Hepatocyte (in vitro differentiated cells): ENCODE measurements at regions not wholly inside any gene's neighbourhood (a gene's known extent, or its start where the extent isn't known, plus 50 kb on each side); places are given as distances from the start of the nearest gene placed in this dataset.

Source experiments
- DNase-seq: peaks from one replicate; pipeline ENCODE4 v3.0.0-alpha.2; 2016; ENCODE audit warnings: low spot score
- H2AFZ ChIP-seq: fragments of 200-600 bp; sonication (generic); 2 replicates; pipeline ENCODE4 v1.6.0; 2016; ENCODE audit warnings: antibody characterized with exemption, mild to moderate bottlenecking
- H3K27ac ChIP-seq: fragments of 200-600 bp; sonication (generic); 2 replicates; pipeline ENCODE4 v1.5.1; 2016; ENCODE audit warnings: mild to moderate bottlenecking
- H3K27me3 ChIP-seq: fragments of 200-600 bp; sonication (generic); 2 replicates; pipeline ENCODE4 v1.6.1; 2016
- H3K36me3 ChIP-seq: fragments of 200-600 bp; sonication (generic); replicated peaks from 2 replicates; pipeline ENCODE4 v1.5.1; 2016; ENCODE audit warnings: low read depth; ENCODE audit not compliant: insufficient read depth
- H3K4me1 ChIP-seq: fragments of 200-600 bp; sonication (generic); 2 replicates; pipeline ENCODE4 v1.5.1; 2016; ENCODE audit warnings: mild to moderate bottlenecking, moderate library complexity; ENCODE audit not compliant: insufficient read depth
- H3K4me2 ChIP-seq: fragments of 200-600 bp; sonication (generic); 2 replicates; pipeline ENCODE4 v1.6.0; 2016
- H3K4me3 ChIP-seq: fragments of 200-600 bp; sonication (generic); 2 replicates; pipeline ENCODE4 v1.5.1; 2016; ENCODE audit warnings: mild to moderate bottlenecking
- H3K79me2 ChIP-seq: fragments of 200-600 bp; sonication (generic); 2 replicates; pipeline ENCODE4 v1.6.0; 2017; ENCODE audit warnings: mild to moderate bottlenecking
- H3K9me2 ChIP-seq: fragments of 200-600 bp; sonication (generic); replicated peaks from 2 replicates; pipeline ENCODE4 v1.6.0; 2017; ENCODE audit warnings: mild to moderate bottlenecking; ENCODE audit not compliant: insufficient read depth
- H3K9me3 ChIP-seq: fragments of 200-600 bp; sonication (generic); 2 replicates; pipeline ENCODE4 v1.5.1; 2016; ENCODE audit warnings: low read depth, mild to moderate bottlenecking
- H4K20me1 ChIP-seq: fragments of 200-600 bp; sonication (generic); 2 replicates; pipeline ENCODE4 v1.6.0; 2016; ENCODE audit warnings: mild to moderate bottlenecking; ENCODE audit not compliant: insufficient read depth, poor library complexity, severe bottlenecking
- EZH2 ChIP-seq: fragments of 200-600 bp; sonication (generic); IDR thresholded peaks from 2 replicates; pipeline ENCODE4 v1.6.1; 2016; ENCODE audit warnings: antibody characterized with exemption, mild to moderate bottlenecking, borderline replicate concordance
- EZH2phosphoT487 ChIP-seq: fragments of 200-600 bp; sonication (generic); IDR thresholded peaks from one replicate; pipeline ENCODE4 v1.6.1; 2018; ENCODE audit warnings: antibody characterized with exemption, mild to moderate bottlenecking, low read depth, moderate library complexity; ENCODE audit not compliant: unreplicated experiment, severe bottlenecking
- WGBS: methylation state at CpG from one replicate; pipeline ENCODE4 v1.1.6; 2016; ENCODE audit warnings: low lambda C conversion rate; ENCODE audit errors: missing lambda C conversion rate; 5-methylcytosine and 5-hydroxymethylcytosine counted together
- TF ChIP-seq, protein P1 (sequence below): fragments of 200-600 bp; sonication (generic); IDR thresholded peaks from 2 replicates; pipeline ENCODE4 v1.5.1; 2016; ENCODE audit warnings: antibody characterized with exemption, mild to moderate bottlenecking; ENCODE audit not compliant: poor library complexity

GRCh38 chr4:153067376-153067775, 131.3 kb downstream of the FHDC1 start:
- no peak overlapping the region for H3K4me2 ChIP-seq
- DNase-seq: peak; percentile 85

GRCh38 chr4:153068751-153069150, 132.6 kb downstream of the FHDC1 start:
- no peak overlapping the region for H3K4me3 ChIP-seq
- H3K9me2 ChIP-seq: no peaks in the 10 kb centered on the region
- no peak overlapping the region for H3K4me2 ChIP-seq
- no peaks in the 10 kb centered on the region for H3K27me3 ChIP-seq
- DNase-seq: no peak
- H3K4me1 ChIP-seq: peaks cover 20% of the 10 kb centered on the region
- no peak overlapping the region for H2AFZ ChIP-seq
- 89% methylated on average over 7 of the region's 7 CpGs for WGBS
- no peaks in the 10 kb centered on the region for H3K36me3 ChIP-seq
- H3K79me2 ChIP-seq: no peaks in the 10 kb centered on the region
- H3K9me3 ChIP-seq: no peaks in the 10 kb centered on the region
- H4K20me1 ChIP-seq: no peaks in the 10 kb centered on the region
- H3K27ac ChIP-seq: no peak overlapping the region
- TF ChIP-seq EZH2: no peak

More at GRCh38 chr4:153067376-153067775, 131.3 kb downstream of the FHDC1 start:
- Histone ChIP-seq H3K9me2 (no peaks in the 10 kb centered on the region), H2AFZ (no peak overlapping the region), H3K4me3 (no peak overlapping the region), H3K79me2 (no peaks in the 10 kb centered on the region), H3K4me1 (peaks cover 26% of the 10 kb centered on the region), H3K9me3 (no peaks in the 10 kb centered on the region), H3K36me3 (no peaks in the 10 kb centered on the region), H4K20me1 (no peaks in the 10 kb centered on the region), H3K27ac (peak overlapping the region; percentile 86), H3K27me3 (no peaks in the 10 kb centered on the region)
- TF ChIP-seq, protein P1, sequence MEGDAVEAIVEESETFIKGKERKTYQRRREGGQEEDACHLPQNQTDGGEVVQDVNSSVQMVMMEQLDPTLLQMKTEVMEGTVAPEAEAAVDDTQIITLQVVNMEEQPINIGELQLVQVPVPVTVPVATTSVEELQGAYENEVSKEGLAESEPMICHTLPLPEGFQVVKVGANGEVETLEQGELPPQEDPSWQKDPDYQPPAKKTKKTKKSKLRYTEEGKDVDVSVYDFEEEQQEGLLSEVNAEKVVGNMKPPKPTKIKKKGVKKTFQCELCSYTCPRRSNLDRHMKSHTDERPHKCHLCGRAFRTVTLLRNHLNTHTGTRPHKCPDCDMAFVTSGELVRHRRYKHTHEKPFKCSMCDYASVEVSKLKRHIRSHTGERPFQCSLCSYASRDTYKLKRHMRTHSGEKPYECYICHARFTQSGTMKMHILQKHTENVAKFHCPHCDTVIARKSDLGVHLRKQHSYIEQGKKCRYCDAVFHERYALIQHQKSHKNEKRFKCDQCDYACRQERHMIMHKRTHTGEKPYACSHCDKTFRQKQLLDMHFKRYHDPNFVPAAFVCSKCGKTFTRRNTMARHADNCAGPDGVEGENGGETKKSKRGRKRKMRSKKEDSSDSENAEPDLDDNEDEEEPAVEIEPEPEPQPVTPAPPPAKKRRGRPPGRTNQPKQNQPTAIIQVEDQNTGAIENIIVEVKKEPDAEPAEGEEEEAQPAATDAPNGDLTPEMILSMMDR: no peak
- TF ChIP-seq EZH2phosphoT487 (no peak), EZH2 (no peak)
- WGBS: 58% methylated on average over 1 of the region's 1 CpG

GRCh38 chr4:153071958-153072598, 132.2 kb upstream of the TRIM2 start:
- H3K9me2 ChIP-seq: no peaks in the 10 kb centered on the region

DNA sequence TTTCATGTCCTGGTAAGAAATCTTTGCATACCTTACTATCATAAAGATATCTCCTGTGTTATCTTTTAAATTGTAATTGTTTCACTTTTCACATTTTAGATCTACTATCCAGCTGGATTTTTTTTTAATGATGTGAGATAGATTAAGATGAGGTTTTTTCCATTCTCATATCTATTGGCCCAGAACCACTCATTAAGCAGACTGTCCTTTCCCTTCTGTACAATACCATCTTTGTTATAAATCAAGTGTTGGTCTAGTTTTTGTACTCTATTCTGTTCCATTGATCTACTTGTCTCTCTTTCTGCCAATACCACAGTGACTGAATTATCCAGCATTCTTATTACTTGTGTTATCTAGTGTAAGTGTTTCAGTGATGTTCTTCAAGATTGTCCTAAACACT, 131.6 kb upstream of the TRIM2 start:
- no peak for TF ChIP-seq EZH2
- TF ChIP-seq, protein P1: no peak
- no peak for TF ChIP-seq EZH2phosphoT487
- no peak overlapping the region for H3K4me2 ChIP-seq
- no peaks in the 10 kb centered on the region for H3K9me2 ChIP-seq
- H3K4me3 ChIP-seq: no peak overlapping the region
- H2AFZ ChIP-seq: no peak overlapping the region
- no peak overlapping the region for H3K27ac ChIP-seq
- no peaks in the 10 kb centered on the region for H3K9me3 ChIP-seq
- H3K27me3 ChIP-seq: no peaks in the 10 kb centered on the region
- peaks cover 5% of the 10 kb centered on the region for H3K4me1 ChIP-seq
- no peaks in the 10 kb centered on the region for H3K36me3 ChIP-seq
- H3K79me2 ChIP-seq: no peaks in the 10 kb centered on the region
- H4K20me1 ChIP-seq: no peaks in the 10 kb centered on the region
- DNase-seq: no peak

More at GRCh38 chr4:153071958-153072598, 132.2 kb upstream of the TRIM2 start:
- TF ChIP-seq EZH2phosphoT487 (no peak), EZH2 (no peak)
- TF ChIP-seq, protein P1: no peak
- no peaks in the 10 kb centered on the region for H4K20me1 ChIP-seq
- H3K4me2 ChIP-seq: no peak overlapping the region
- no peak overlapping the region for H3K4me3 ChIP-seq
- no peaks in the 10 kb centered on the region for H3K9me3 ChIP-seq
- peaks cover 8% of the 10 kb centered on the region for H3K4me1 ChIP-seq
- H3K27ac ChIP-seq: no peak overlapping the region
- no peaks in the 10 kb centered on the region for H3K79me2 ChIP-seq
- no peaks in the 10 kb centered on the region for H3K27me3 ChIP-seq
- no peak for DNase-seq
- H2AFZ ChIP-seq: no peak overlapping the region
- no peaks in the 10 kb centered on the region for H3K36me3 ChIP-seq
